ENCODE measurements at regions not wholly inside any gene's neighbourhood (a gene's known extent, or its start where the extent isn't known, plus 50 kb on each side); places are given as distances from the start of the nearest gene placed in this dataset.

DNA sequence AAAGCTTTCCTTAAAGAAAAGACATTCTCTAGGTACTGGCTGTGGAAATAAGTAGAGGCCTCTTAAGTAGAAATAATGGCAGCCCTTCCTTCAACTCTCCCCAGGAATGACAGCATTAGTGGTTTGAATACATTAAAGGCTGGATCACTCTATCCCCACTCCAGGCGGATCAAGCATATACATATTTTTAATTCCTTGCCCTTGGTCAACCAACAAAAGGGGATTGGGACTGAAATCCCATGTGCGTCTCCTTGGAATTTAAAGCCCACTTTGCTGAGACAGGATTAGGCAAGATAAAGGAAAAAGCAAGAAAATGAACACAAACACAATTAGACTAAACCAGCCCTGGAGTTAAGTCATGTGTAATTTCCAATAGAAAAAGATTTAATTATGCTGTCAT is 391.3 kb downstream of the PPP1R2C start:
- in situ Hi-C loops (cut with HindIII; ENCODE audit: low pct_ligation_motif_present, low sequenced_read_pairs): no loop called here
- no peak for DNase-seq

DNA sequence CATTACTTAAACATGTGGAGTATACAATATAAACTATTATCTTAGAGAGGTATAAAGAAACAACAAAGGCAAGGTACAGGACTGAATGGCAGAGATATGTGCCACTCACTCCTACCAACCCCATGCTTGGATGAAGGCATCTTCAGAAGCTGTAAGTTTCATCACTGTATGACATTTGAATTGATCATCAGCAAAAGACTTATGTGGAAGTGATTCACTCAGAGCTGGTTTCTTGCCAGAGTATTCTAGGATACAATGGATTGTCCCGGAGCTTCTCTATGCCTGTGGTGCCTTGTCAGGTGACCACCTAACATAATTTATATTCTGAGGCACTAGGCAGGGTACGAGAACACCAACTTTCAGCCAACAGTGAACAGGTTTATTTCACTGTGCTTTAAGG is 392.2 kb downstream of the PPP1R2C start:
- in situ Hi-C loops (cut with HindIII; ENCODE audit: low pct_ligation_motif_present, low sequenced_read_pairs): no loop called here
- Histone ChIP-seq H3K27ac (no peak overlapping the region), H3K27me3 (replicated peaks) (no peaks in the 10 kb centered on the region), H3K4me3 (ENCODE audit: low read depth, low read length) (no peak overlapping the region), H3K36me3 (replicated peaks) (no peaks in the 10 kb centered on the region)
- TF ChIP-seq, protein P1, sequence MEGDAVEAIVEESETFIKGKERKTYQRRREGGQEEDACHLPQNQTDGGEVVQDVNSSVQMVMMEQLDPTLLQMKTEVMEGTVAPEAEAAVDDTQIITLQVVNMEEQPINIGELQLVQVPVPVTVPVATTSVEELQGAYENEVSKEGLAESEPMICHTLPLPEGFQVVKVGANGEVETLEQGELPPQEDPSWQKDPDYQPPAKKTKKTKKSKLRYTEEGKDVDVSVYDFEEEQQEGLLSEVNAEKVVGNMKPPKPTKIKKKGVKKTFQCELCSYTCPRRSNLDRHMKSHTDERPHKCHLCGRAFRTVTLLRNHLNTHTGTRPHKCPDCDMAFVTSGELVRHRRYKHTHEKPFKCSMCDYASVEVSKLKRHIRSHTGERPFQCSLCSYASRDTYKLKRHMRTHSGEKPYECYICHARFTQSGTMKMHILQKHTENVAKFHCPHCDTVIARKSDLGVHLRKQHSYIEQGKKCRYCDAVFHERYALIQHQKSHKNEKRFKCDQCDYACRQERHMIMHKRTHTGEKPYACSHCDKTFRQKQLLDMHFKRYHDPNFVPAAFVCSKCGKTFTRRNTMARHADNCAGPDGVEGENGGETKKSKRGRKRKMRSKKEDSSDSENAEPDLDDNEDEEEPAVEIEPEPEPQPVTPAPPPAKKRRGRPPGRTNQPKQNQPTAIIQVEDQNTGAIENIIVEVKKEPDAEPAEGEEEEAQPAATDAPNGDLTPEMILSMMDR (IDR thresholded peaks at IDR 0.05; ENCODE audit: low read depth, low read length, missing control alignments): no peak
- DNase-seq: no peak

More for the DNA sequence above, 391.3 kb downstream of the PPP1R2C start:
- Histone ChIP-seq H3K4me3 (ENCODE audit: low read depth, low read length) (no peak overlapping the region), H3K27me3 (replicated peaks) (no peaks in the 10 kb centered on the region), H3K36me3 (replicated peaks) (no peaks in the 10 kb centered on the region), H3K27ac (no peak overlapping the region)
- TF ChIP-seq, protein P1 (IDR thresholded peaks at IDR 0.05; ENCODE audit: low read depth, low read length, missing control alignments): no peak

DNA sequence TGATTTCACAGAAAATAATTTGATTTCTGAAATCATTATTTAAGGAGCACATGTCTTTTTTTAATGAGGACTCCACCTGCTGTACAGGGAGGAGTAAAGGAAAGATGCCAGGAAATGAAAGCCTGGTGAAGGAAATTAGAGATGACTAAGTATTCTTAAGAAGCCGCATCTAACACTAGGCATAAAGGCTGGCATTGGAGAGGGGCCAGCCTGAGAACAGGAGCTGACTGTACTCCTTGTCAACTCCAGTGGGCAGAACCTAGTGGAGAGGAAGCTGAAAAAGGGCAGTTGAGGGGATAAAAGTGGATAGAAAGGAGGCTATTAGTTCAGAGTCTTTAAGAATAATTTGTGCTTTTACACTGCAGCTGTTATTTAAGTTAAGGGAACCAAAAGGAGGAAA is 393.0 kb downstream of the PPP1R2C start:
- Histone ChIP-seq H3K36me3 (replicated peaks) (no peaks in the 10 kb centered on the region), H3K27ac (no peak overlapping the region), H3K4me3 (ENCODE audit: low read depth, low read length) (no peak overlapping the region), H3K27me3 (replicated peaks) (no peaks in the 10 kb centered on the region)
- DNase-seq: no peak
- in situ Hi-C loops (cut with HindIII; ENCODE audit: low pct_ligation_motif_present, low sequenced_read_pairs): no loop called here
- TF ChIP-seq, protein P1 (IDR thresholded peaks at IDR 0.05; ENCODE audit: low read depth, low read length, missing control alignments): no peak

DNA sequence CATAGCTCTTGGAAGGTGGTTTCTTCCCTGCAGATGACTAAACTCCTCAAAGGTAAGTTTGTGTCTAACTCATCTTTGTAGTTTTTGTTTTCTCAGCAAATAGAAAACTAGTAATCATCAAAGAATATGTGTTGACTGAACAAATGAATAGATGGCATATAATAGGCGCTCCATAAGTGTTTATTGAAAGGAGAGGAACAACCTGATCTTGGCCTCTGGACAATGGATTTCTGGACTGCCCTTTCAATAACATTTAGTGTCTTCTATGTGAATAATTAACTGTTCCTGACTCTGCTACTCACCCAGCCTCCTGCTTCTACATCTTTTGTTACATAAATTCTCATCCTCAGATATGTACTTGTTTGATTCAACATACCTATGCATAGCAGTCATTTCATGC is 399.1 kb downstream of the PPP1R2C start:
- no peaks in the 10 kb centered on the region for H3K27me3 ChIP-seq (replicated peaks)
- no peak overlapping the region for H3K4me3 ChIP-seq (ENCODE audit: low read depth, low read length)
- in situ Hi-C loops (cut with HindIII; ENCODE audit: low pct_ligation_motif_present, low sequenced_read_pairs): no loop called here
- H3K36me3 ChIP-seq (replicated peaks): no peaks in the 10 kb centered on the region
- TF ChIP-seq, protein P1 (IDR thresholded peaks at IDR 0.05; ENCODE audit: low read depth, low read length, missing control alignments): no peak
- no peak for DNase-seq
- H3K27ac ChIP-seq: no peak overlapping the region

DNA sequence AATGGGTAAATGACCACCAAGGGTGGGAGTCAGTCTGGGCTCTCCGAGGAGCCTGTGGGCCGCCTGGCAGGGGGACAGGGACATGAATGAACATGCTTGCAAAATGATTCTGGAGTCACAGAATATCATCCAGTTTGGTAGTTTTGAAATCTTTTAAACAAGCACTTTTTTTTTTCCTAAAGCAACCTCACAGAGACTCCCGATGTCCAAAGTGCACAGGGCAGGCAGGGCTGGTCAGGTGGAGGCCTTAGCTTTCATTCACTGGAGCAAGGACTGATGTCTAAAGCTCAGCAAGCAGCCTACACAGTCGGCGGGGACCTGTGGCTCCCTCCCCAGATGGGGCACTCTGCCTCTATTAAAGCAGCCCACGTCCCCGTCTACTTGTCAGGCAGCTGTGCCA is 402.9 kb downstream of the PPP1R2C start:
- in situ Hi-C loops (cut with HindIII; ENCODE audit: low pct_ligation_motif_present, low sequenced_read_pairs): no loop called here
- DNase-seq: no peak
- H3K27ac ChIP-seq: no peak overlapping the region
- no peaks in the 10 kb centered on the region for H3K36me3 ChIP-seq (replicated peaks)
- TF ChIP-seq, protein P1 (IDR thresholded peaks at IDR 0.05; ENCODE audit: low read depth, low read length, missing control alignments): no peak
- H3K27me3 ChIP-seq (replicated peaks): no peaks in the 10 kb centered on the region
- no peak overlapping the region for H3K4me3 ChIP-seq (ENCODE audit: low read depth, low read length)

DNA sequence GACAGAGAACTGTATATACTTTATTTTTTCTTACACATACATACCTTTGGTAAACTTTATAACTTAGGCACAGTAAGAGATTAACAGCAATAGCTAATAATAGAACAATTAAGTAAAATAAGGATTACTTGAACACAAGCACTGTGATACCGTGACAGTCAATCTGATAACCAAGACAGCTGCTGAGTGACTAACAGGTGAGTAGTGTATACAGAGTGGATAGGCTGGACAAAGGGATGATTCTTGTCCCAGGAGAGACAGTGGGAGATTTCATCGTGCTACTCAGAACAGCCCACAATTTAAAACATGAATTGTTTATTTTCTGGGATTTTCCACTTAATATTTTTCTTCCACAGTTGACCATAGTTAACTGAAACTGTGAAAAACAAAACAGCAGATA is 411.8 kb downstream of the PPP1R2C start:
- in situ Hi-C loops (cut with HindIII; ENCODE audit: low pct_ligation_motif_present, low sequenced_read_pairs): no loop called here
- no peak for DNase-seq
- Histone ChIP-seq H3K27me3 (replicated peaks) (no peaks in the 10 kb centered on the region), H3K27ac (no peak overlapping the region), H3K4me3 (ENCODE audit: low read depth, low read length) (no peak overlapping the region), H3K36me3 (replicated peaks) (no peaks in the 10 kb centered on the region)
- TF ChIP-seq, protein P1 (IDR thresholded peaks at IDR 0.05; ENCODE audit: low read depth, low read length, missing control alignments): no peak
